ENCODE measurements at regions not wholly inside any gene's neighbourhood (a gene's known extent, or its start where the extent isn't known, plus 50 kb on each side); places are given as distances from the start of the nearest gene placed in this dataset.

DNA sequence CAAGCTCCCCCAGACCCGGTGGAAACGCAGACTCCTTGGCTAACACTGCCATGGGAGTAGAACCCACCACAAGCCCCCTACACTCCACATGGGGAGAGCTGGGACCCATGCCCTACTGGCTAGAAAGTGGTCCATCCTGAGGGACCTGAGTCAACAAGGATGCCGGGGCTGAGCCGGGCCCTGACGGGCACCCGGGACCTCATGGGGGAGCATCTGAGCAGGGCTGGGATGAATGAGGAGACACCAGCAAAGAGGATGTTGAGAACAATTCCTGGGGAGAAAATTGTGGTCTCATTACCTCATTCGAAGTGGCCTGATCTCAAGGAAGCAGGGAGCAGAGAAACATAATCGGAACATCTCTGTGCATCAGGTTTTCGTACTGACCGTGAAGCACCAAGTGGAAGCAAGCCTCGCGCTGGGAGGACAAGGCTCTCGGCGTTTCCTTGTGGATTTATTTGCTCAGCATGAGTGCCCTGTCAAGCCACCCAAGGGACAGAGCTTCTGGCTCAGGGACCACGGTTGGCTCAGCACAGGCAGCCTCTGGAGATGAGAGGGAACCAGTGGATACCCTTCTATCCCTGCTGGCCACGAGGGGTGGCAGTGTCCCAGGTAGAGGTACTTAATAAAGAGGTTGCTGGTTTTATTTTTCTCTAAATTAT, 132.2 kb upstream of the FAM20C start:
- Histone ChIP-seq H4K5ac (ENCODE audit: low read depth, low read length) (no peak overlapping the region), H4K8ac (ENCODE audit: low read depth in 2 of 2, low read length in 2 of 2) (no peak overlapping the region), H3K27me3 (ENCODE audit: control insufficient read depth, insufficient read depth, low read length) (peaks cover 21% of the 10 kb centered on the region), H3K9ac (ENCODE audit: low read depth, low read length) (no peak overlapping the region), H4K20me1 (ENCODE audit: insufficient read depth, low read length) (no peaks in the 10 kb centered on the region), H3K23ac (ENCODE audit: low read depth, low read length) (no peak overlapping the region), H2BK20ac (ENCODE audit: low read depth, low read length) (no peak overlapping the region), H3K18ac (ENCODE audit: low read depth, low read length) (no peak overlapping the region), H3K14ac (replicated peaks; ENCODE audit: low read depth, low read length) (no peak overlapping the region), H2AK9ac (replicated peaks; ENCODE audit: low read depth, low read length, poor library complexity) (no peak overlapping the region), H3K4me2 (ENCODE audit: low read depth, low read length) (no peak overlapping the region), H3K9me3 (ENCODE audit: control insufficient read depth, insufficient read depth, low read length) (no peaks in the 10 kb centered on the region), H4K91ac (ENCODE audit: insufficient read depth, low read depth, low read length) (no peak overlapping the region), H3K36me3 (ENCODE audit: control insufficient read depth, insufficient read depth, low read length) (no peaks in the 10 kb centered on the region), H3K56ac (ENCODE audit: extremely low read depth, insufficient read depth, low read length) (no peak overlapping the region), H3K4me1 (ENCODE audit: control insufficient read depth, insufficient read depth, low read length) (peaks cover 5% of the 10 kb centered on the region), H2BK5ac (ENCODE audit: low read depth, low read length, poor library complexity, severe bottlenecking) (no peak overlapping the region), H2BK15ac (ENCODE audit: low read depth, low read length) (no peak overlapping the region), H2AK5ac (ENCODE audit: low read depth, low read length) (no peak overlapping the region), H3K9me1 (ENCODE audit: insufficient read depth, low read length) (no peaks in the 10 kb centered on the region), H3K79me1 (ENCODE audit: low read depth in 1 of 2, low read length in 2 of 2) (no peaks in the 10 kb centered on the region), H3K4me3 (ENCODE audit: insufficient read depth, low read depth, low read length) (no peak overlapping the region), H3K4ac (ENCODE audit: low read depth, low read length) (no peak overlapping the region), H2AFZ (replicated peaks; ENCODE audit: low read length, poor library complexity) (no peak overlapping the region), H2BK120ac (ENCODE audit: low read depth, low read length) (no peak overlapping the region), H3K27ac (ENCODE audit: insufficient read depth, low read length) (no peak overlapping the region)
- ATAC-seq (ENCODE audit: low read depth): no peak
- in situ Hi-C loops (cut with MboI; ENCODE audit: low sequenced_read_pairs) (no loop called here), intact Hi-C loops (cut with micrococcal nuclease) (no loop called here), dilution Hi-C loops (cut with HindIII; ENCODE audit: low sequenced_read_pairs, unreplicated experiment) (no loop called here)
- 84% methylated on average over 7 of the region's 16 CpGs; no CpG with 5 or more reads in 1 of the 2 experiments for WGBS, 2 experiments (ENCODE audit: extremely low coverage in 2 of 2, insufficient read length in 1 of 2)
- BruUV-seq (replicated peaks): no TSS peak
- ChIA-PET POLR2A (ENCODE audit: unreplicated experiment) (no interaction called here), CTCF (no interaction called here)
- DNase-seq: no peak
- no peak for TF ChIP-seq ELK1 (IDR thresholded peaks at IDR 0.05; ENCODE audit: borderline replicate concordance, low read depth, low read length)
- TF ChIP-seq FOS (IDR thresholded peaks at IDR 0.05; ENCODE audit: low read depth, low read length): no peak
- TF ChIP-seq BHLHE40 (IDR thresholded peaks at IDR 0.05; ENCODE audit: low read depth, low read length): no peak
- no peak for TF ChIP-seq RAD21 (IDR thresholded peaks at IDR 0.05; ENCODE audit: low read length)
- no peak for TF ChIP-seq SMC3 (IDR thresholded peaks at IDR 0.05; ENCODE audit: low read depth, low read length)
- no peak for TF ChIP-seq RCOR1 (IDR thresholded peaks at IDR 0.05; ENCODE audit: insufficient replicate concordance, low read length)
- TF ChIP-seq, protein P1, sequence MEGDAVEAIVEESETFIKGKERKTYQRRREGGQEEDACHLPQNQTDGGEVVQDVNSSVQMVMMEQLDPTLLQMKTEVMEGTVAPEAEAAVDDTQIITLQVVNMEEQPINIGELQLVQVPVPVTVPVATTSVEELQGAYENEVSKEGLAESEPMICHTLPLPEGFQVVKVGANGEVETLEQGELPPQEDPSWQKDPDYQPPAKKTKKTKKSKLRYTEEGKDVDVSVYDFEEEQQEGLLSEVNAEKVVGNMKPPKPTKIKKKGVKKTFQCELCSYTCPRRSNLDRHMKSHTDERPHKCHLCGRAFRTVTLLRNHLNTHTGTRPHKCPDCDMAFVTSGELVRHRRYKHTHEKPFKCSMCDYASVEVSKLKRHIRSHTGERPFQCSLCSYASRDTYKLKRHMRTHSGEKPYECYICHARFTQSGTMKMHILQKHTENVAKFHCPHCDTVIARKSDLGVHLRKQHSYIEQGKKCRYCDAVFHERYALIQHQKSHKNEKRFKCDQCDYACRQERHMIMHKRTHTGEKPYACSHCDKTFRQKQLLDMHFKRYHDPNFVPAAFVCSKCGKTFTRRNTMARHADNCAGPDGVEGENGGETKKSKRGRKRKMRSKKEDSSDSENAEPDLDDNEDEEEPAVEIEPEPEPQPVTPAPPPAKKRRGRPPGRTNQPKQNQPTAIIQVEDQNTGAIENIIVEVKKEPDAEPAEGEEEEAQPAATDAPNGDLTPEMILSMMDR (conservative IDR thresholded peaks at IDR 0.05; ENCODE audit: low read depth, low read length): no peak
- no peak for TF ChIP-seq CEBPB (IDR thresholded peaks at IDR 0.05; ENCODE audit: low read depth, low read length)
- TF ChIP-seq NFE2L2 (IDR thresholded peaks at IDR 0.05; ENCODE audit: low read depth, low read length): no peak
- TF ChIP-seq MAZ (IDR thresholded peaks at IDR 0.05; ENCODE audit: borderline replicate concordance, low read depth, low read length): no peak
- TF ChIP-seq POLR2A (IDR thresholded peaks at IDR 0.05; ENCODE audit: low read depth, low read length): no peak
- no peak for TF ChIP-seq MXI1 (IDR thresholded peaks at IDR 0.05; ENCODE audit: borderline replicate concordance, low read depth, low read length)
- no peak for TF ChIP-seq MAFK (IDR thresholded peaks at IDR 0.05; ENCODE audit: low read depth, low read length)
- TF ChIP-seq, protein P2, sequence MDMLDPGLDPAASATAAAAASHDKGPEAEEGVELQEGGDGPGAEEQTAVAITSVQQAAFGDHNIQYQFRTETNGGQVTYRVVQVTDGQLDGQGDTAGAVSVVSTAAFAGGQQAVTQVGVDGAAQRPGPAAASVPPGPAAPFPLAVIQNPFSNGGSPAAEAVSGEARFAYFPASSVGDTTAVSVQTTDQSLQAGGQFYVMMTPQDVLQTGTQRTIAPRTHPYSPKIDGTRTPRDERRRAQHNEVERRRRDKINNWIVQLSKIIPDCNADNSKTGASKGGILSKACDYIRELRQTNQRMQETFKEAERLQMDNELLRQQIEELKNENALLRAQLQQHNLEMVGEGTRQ (IDR thresholded peaks at IDR 0.05; ENCODE audit: low read depth, low read length): no peak
- no peak for TF ChIP-seq CHD1 (IDR thresholded peaks at IDR 0.05; ENCODE audit: low read depth, low read length)
- TF ChIP-seq RFX5 (IDR thresholded peaks at IDR 0.05; ENCODE audit: low read depth, low read length): no peak

All from IMR-90 (cell line).